Memory B cell (primary cell): ENCODE measurements at regions not wholly inside any gene's neighbourhood (a gene's known extent, or its start where the extent isn't known, plus 50 kb on each side); places are given as distances from the start of the nearest gene placed in this dataset.
"Not testable (repeated sequence)": the region's sequence is repeated elsewhere in the genome, so short reads cannot be mapped to it uniquely, and the experiment has no call there.

ENCODE experiments used
- ATAC-seq: fragments of 150-1000 bp; cut with Tn5 transposase; 2 replicates; pipeline ENCODE4 v1.10.0; 2021; ENCODE audit warnings: low read depth, mild to moderate bottlenecking, moderate library complexity
- DNase-seq, 2 donors: peaks; one replicate each; pipeline ENCODE4 v3.0.0; 2022; ENCODE audit warnings: low spot score in 2 of 2
- H3K27ac Mint-ChIP-seq: one replicate; pipeline ENCODE4 v1.8.0; 2022; ENCODE audit warnings: mild to moderate bottlenecking, moderate library complexity, mixed read lengths
- H3K27me3 Mint-ChIP-seq: one replicate; pipeline ENCODE4 v1.8.0; 2022; ENCODE audit warnings: mixed read lengths
- H3K36me3 Mint-ChIP-seq: one replicate; pipeline ENCODE4 v1.8.0; 2022; ENCODE audit warnings: mild to moderate bottlenecking, mixed read lengths
- H3K4me1 Mint-ChIP-seq: one replicate; pipeline ENCODE4 v1.8.0; 2022; ENCODE audit warnings: mixed read lengths
- H3K4me3 Mint-ChIP-seq: one replicate; pipeline ENCODE4 v1.8.0; 2022; ENCODE audit warnings: mild to moderate bottlenecking, moderate library complexity, mixed read lengths
- H3K9me3 Mint-ChIP-seq: one replicate; pipeline ENCODE4 v1.8.0; 2022; ENCODE audit warnings: mixed read lengths

- peaks cover 2% of the 10 kb centered on the region for H3K27me3 Mint-ChIP-seq
- ATAC-seq: no peak
- no peaks in the 10 kb centered on the region for H3K4me1 Mint-ChIP-seq
- no peak for DNase-seq
- H3K9me3 Mint-ChIP-seq: no peaks in the 10 kb centered on the region
- H3K4me3 Mint-ChIP-seq: no peak overlapping the region
- peaks cover 1% of the 10 kb centered on the region for H3K36me3 Mint-ChIP-seq
- no peak overlapping the region for H3K27ac Mint-ChIP-seq
These were observed 108.6 kb upstream of the NR3C2 start for GRCh38 chr4:148550788-148551187.

GRCh38 chr4:148542922-148543623 is 100.9 kb upstream of the NR3C2 start:
- Mint-ChIP-seq H3K27me3 (no peaks in the 10 kb centered on the region), H3K9me3 (no peaks in the 10 kb centered on the region), H3K27ac (no peak overlapping the region), H3K4me1 (no peaks in the 10 kb centered on the region), H3K36me3 (peaks cover 2% of the 10 kb centered on the region), H3K4me3 (no peak overlapping the region)
- ATAC-seq: no peak
- no peak for DNase-seq

- DNase-seq: no peak
- Mint-ChIP-seq H3K27me3 (no peaks in the 10 kb centered on the region), H3K36me3 (peaks cover 1% of the 10 kb centered on the region), H3K4me3 (no peak overlapping the region), H3K4me1 (no peaks in the 10 kb centered on the region), H3K27ac (no peak overlapping the region), H3K9me3 (no peaks in the 10 kb centered on the region)
- no peak for ATAC-seq
These were observed 98.6 kb upstream of the NR3C2 start for GRCh38 chr4:148540622-148541326.

- H3K4me3 Mint-ChIP-seq: no peak overlapping the region
- H3K9me3 Mint-ChIP-seq: peaks cover 5% of the 10 kb centered on the region
- no peaks in the 10 kb centered on the region for H3K27me3 Mint-ChIP-seq
- peaks cover 1% of the 10 kb centered on the region for H3K36me3 Mint-ChIP-seq
- ATAC-seq: no peak
- H3K4me1 Mint-ChIP-seq: no peaks in the 10 kb centered on the region
- H3K27ac Mint-ChIP-seq: no peak overlapping the region
- no peak for DNase-seq
These were observed 97.2 kb upstream of the NR3C2 start for GRCh38 chr4:148539387-148539786.

GRCh38 chr4:148533851-148534250 is 91.6 kb upstream of the NR3C2 start:
- ATAC-seq, DNase-seq, H3K4me3 Mint-ChIP-seq, H3K27me3 Mint-ChIP-seq, H3K36me3 Mint-ChIP-seq, H3K27ac Mint-ChIP-seq, H3K4me1 Mint-ChIP-seq: not testable (repeated sequence)
- H3K9me3 Mint-ChIP-seq: peaks cover 20% of the 10 kb centered on the region

- Mint-ChIP-seq H3K27me3 (no peaks in the 10 kb centered on the region), H3K4me3 (no peak overlapping the region), H3K9me3 (peaks cover 21% of the 10 kb centered on the region), H3K36me3 (peaks cover 8% of the 10 kb centered on the region), H3K4me1 (no peaks in the 10 kb centered on the region), H3K27ac (no peak overlapping the region)
- no peak for DNase-seq
- ATAC-seq: no peak
These were observed 87.9 kb upstream of the NR3C2 start for GRCh38 chr4:148530114-148530513.

- Mint-ChIP-seq H3K4me1 (no peaks in the 10 kb centered on the region), H3K27me3 (no peaks in the 10 kb centered on the region), H3K4me3 (no peak overlapping the region), H3K36me3 (no peaks in the 10 kb centered on the region), H3K27ac (no peak overlapping the region), H3K9me3 (peaks cover 5% of the 10 kb centered on the region)
- no peak for ATAC-seq
- no peak for DNase-seq
These were observed 85.4 kb upstream of the NR3C2 start for GRCh38 chr4:148527571-148527970.

GRCh38 chr4:148522995-148523394 is 80.8 kb upstream of the NR3C2 start:
- ATAC-seq (no peak), DNase-seq (no peak)
- H3K4me1 Mint-ChIP-seq: no peaks in the 10 kb centered on the region
- H3K9me3 Mint-ChIP-seq: peaks cover 3% of the 10 kb centered on the region
- H3K27ac Mint-ChIP-seq: no peak overlapping the region
- no peaks in the 10 kb centered on the region for H3K36me3 Mint-ChIP-seq
- H3K4me3 Mint-ChIP-seq: no peak overlapping the region
- no peaks in the 10 kb centered on the region for H3K27me3 Mint-ChIP-seq

GRCh38 chr4:148515248-148515647 is 73.0 kb upstream of the NR3C2 start:
- H3K36me3 Mint-ChIP-seq: peaks cover 3% of the 10 kb centered on the region
- DNase-seq (no peak), ATAC-seq (no peak)
- H3K4me1 Mint-ChIP-seq: no peaks in the 10 kb centered on the region
- H3K9me3 Mint-ChIP-seq: peaks cover 9% of the 10 kb centered on the region
- no peaks in the 10 kb centered on the region for H3K27me3 Mint-ChIP-seq
- H3K27ac Mint-ChIP-seq: no peak overlapping the region
- no peak overlapping the region for H3K4me3 Mint-ChIP-seq

GRCh38 chr4:148514581-148514980 is 72.4 kb upstream of the NR3C2 start:
- ATAC-seq: no peak
- no peaks in the 10 kb centered on the region for H3K4me1 Mint-ChIP-seq
- H3K27ac Mint-ChIP-seq: no peak overlapping the region
- H3K9me3 Mint-ChIP-seq: peaks cover 9% of the 10 kb centered on the region
- no peaks in the 10 kb centered on the region for H3K27me3 Mint-ChIP-seq
- no peak overlapping the region for H3K4me3 Mint-ChIP-seq
- H3K36me3 Mint-ChIP-seq: peaks cover 3% of the 10 kb centered on the region
- no peak for DNase-seq

GRCh38 chr4:148514041-148514440 is 71.8 kb upstream of the NR3C2 start:
- Mint-ChIP-seq H3K27me3 (no peaks in the 10 kb centered on the region), H3K4me1 (no peaks in the 10 kb centered on the region), H3K4me3 (no peak overlapping the region), H3K36me3 (peaks cover 3% of the 10 kb centered on the region), H3K9me3 (peaks cover 9% of the 10 kb centered on the region), H3K27ac (no peak overlapping the region)
- ATAC-seq (no peak), DNase-seq (no peak)

GRCh38 chr4:148510211-148510610 is 68.0 kb upstream of the NR3C2 start:
- DNase-seq (no peak), ATAC-seq (no peak)
- Mint-ChIP-seq H3K27ac (no peak overlapping the region), H3K27me3 (no peaks in the 10 kb centered on the region), H3K4me1 (no peaks in the 10 kb centered on the region), H3K36me3 (no peaks in the 10 kb centered on the region), H3K9me3 (peaks cover 2% of the 10 kb centered on the region), H3K4me3 (no peak overlapping the region)

- Mint-ChIP-seq H3K27me3 (no peaks in the 10 kb centered on the region), H3K27ac (no peak overlapping the region), H3K36me3 (no peaks in the 10 kb centered on the region), H3K4me1 (no peaks in the 10 kb centered on the region), H3K4me3 (no peak overlapping the region), H3K9me3 (peaks cover 2% of the 10 kb centered on the region)
- DNase-seq: no peak
- no peak for ATAC-seq
These were observed 61.5 kb upstream of the NR3C2 start for GRCh38 chr4:148503681-148504080.

- H3K27ac Mint-ChIP-seq: no peak overlapping the region
- DNase-seq (no peak), ATAC-seq (no peak)
- H3K4me3 Mint-ChIP-seq: no peak overlapping the region
- H3K27me3 Mint-ChIP-seq: no peaks in the 10 kb centered on the region
- H3K36me3 Mint-ChIP-seq: no peaks in the 10 kb centered on the region
- H3K4me1 Mint-ChIP-seq: no peaks in the 10 kb centered on the region
- H3K9me3 Mint-ChIP-seq: peaks cover 2% of the 10 kb centered on the region
These were observed 55.0 kb upstream of the NR3C2 start for GRCh38 chr4:148497258-148497657.

GRCh38 chr4:148495463-148495862 is 53.2 kb upstream of the NR3C2 start:
- no peak for ATAC-seq
- H3K4me3 Mint-ChIP-seq: no peak overlapping the region
- no peaks in the 10 kb centered on the region for H3K4me1 Mint-ChIP-seq
- peaks cover under 1% of the 10 kb centered on the region for H3K9me3 Mint-ChIP-seq
- H3K27me3 Mint-ChIP-seq: no peaks in the 10 kb centered on the region
- H3K36me3 Mint-ChIP-seq: no peaks in the 10 kb centered on the region
- no peak for DNase-seq
- no peak overlapping the region for H3K27ac Mint-ChIP-seq
